GM23248 (cell line): ENCODE measurements at regions not wholly inside any gene's neighbourhood (a gene's known extent, or its start where the extent isn't known, plus 50 kb on each side); places are given as distances from the start of the nearest gene placed in this dataset.
A peak's percentile ranks its signal among the peaks of the same experiment; 100 is the strongest.

Experiments used
- DNase-seq: peaks from one replicate; pipeline ENCODE4 v3.0.0-alpha.2; 2015
- H2AFZ ChIP-seq: fragments of 200-600 bp; sonication (generic); 2 replicates; pipeline ENCODE4 v1.6.1; 2016; ENCODE audit warnings: antibody characterized with exemption
- H3F3A ChIP-seq: fragments of 200-600 bp; sonication (generic); 2 replicates; pipeline ENCODE4 v1.6.1; 2016; ENCODE audit warnings: mild to moderate bottlenecking, antibody characterized with exemption, mixed run types; ENCODE audit not compliant: insufficient read depth
- H3K27ac ChIP-seq: fragments of 200-600 bp; sonication (generic); 2 replicates; pipeline ENCODE4 v1.5.1; 2016; ENCODE audit warnings: mild to moderate bottlenecking
- H3K27me3 ChIP-seq: fragments of 200-600 bp; sonication (generic); replicated peaks from 2 replicates; pipeline ENCODE4 v1.6.1; 2016; ENCODE audit warnings: mild to moderate bottlenecking; ENCODE audit not compliant: insufficient read depth
- H3K36me3 ChIP-seq: fragments of 200-600 bp; sonication (generic); 2 replicates; pipeline ENCODE4 v1.6.1; 2016; ENCODE audit warnings: low read depth, mild to moderate bottlenecking
- H3K4me1 ChIP-seq: fragments of 200-600 bp; sonication (generic); 2 replicates; pipeline ENCODE4 v1.6.1; 2016; ENCODE audit warnings: mild to moderate bottlenecking; ENCODE audit not compliant: insufficient read depth
- H3K4me2 ChIP-seq: fragments of 200-600 bp; sonication (generic); one replicate; pipeline ENCODE4 v1.6.1; 2016; ENCODE audit warnings: mild to moderate bottlenecking; ENCODE audit not compliant: unreplicated experiment
- H3K4me3 ChIP-seq: fragments of 200-600 bp; sonication (generic); 2 replicates; pipeline ENCODE4 v1.5.1; 2016; ENCODE audit warnings: mild to moderate bottlenecking
- H3K79me2 ChIP-seq: fragments of 200-600 bp; sonication (generic); 2 replicates; pipeline ENCODE4 v1.6.1; 2016; ENCODE audit warnings: mild to moderate bottlenecking; ENCODE audit not compliant: insufficient read depth
- H3K9ac ChIP-seq: fragments of 200-600 bp; sonication (generic); 2 replicates; pipeline ENCODE4 v1.6.1; 2016; ENCODE audit warnings: mild to moderate bottlenecking
- H3K9me2 ChIP-seq: fragments of 200-600 bp; sonication (generic); 2 replicates; pipeline ENCODE4 v1.6.1; 2016; ENCODE audit warnings: mixed run types, mild to moderate bottlenecking, moderate library complexity; ENCODE audit not compliant: insufficient read depth
- H3K9me3 ChIP-seq: fragments of 200-600 bp; sonication (generic); one replicate; pipeline ENCODE4 v1.6.1; 2017; ENCODE audit warnings: low read depth
- H4K20me1 ChIP-seq: fragments of 200-600 bp; sonication (generic); 2 replicates; pipeline ENCODE4 v1.6.0; 2016; ENCODE audit not compliant: insufficient read depth
- EZH2 ChIP-seq: fragments of 200-600 bp; sonication (generic); IDR thresholded peaks from 2 replicates; pipeline ENCODE4 v1.6.1; 2018; ENCODE audit warnings: antibody characterized with exemption, mild to moderate bottlenecking; ENCODE audit not compliant: insufficient read depth, poor library complexity, severe bottlenecking
- EZH2phosphoT487 ChIP-seq: fragments of 200-600 bp; sonication (generic); IDR thresholded peaks from 2 replicates; pipeline ENCODE4 v1.6.1; 2018; ENCODE audit warnings: antibody characterized with exemption, moderate library complexity, mild to moderate bottlenecking, low read depth; ENCODE audit not compliant: insufficient read depth
- WGBS, 2 experiments: methylation state at CpG; one replicate each; pipeline ENCODE4 v1.1.6; 2015 to 2017; ENCODE audit warnings: low lambda C conversion rate in 2 of 2, low coverage in 1 of 2; ENCODE audit errors: missing lambda C conversion rate in 2 of 2; 5-methylcytosine and 5-hydroxymethylcytosine counted together
- in situ Hi-C: fragments of 300-500 bp; cut with MboI; formaldehyde crosslinking; loops from 2 replicates; pipeline ENCODE4 v1.15.0; 2020

DNA sequence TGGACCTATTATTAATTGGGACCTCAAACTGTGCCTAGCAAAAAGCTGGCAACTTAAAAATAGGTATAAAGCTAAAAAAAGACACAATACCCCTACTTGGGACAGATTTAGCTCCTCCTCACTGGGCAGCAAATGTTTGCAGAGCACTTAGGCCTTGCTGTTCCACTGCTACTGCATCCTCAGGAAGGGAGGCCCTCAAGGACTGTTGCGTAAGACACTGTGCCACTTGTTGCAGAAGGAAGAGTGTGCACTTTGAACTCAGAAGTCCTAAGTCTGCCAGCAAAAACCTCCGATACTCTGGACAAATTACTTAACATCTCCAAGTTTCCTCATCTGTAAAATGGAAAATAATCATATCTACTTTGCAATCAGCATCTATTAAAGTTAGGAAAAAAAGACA, 322.9 kb downstream of the BARHL2 start:
- no peak overlapping the region for H3K27ac ChIP-seq
- H3K9me3 ChIP-seq = no peaks in the 10 kb centered on the region
- H3K27me3 ChIP-seq = no peaks in the 10 kb centered on the region
- no peaks in the 10 kb centered on the region for H3K9me2 ChIP-seq
- 40 to 43% methylated on average over 2 of the region's 2 CpGs for WGBS, 2 experiments
- no peaks in the 10 kb centered on the region for H4K20me1 ChIP-seq
- TF ChIP-seq EZH2 (no peak), EZH2phosphoT487 (no peak)
- H3K9ac ChIP-seq = no peak overlapping the region
- in situ Hi-C loops = no loop called here
- H3K36me3 ChIP-seq = no peaks in the 10 kb centered on the region
- no peaks in the 10 kb centered on the region for H3K4me1 ChIP-seq
- H2AFZ ChIP-seq = no peak overlapping the region
- H3K4me2 ChIP-seq = no peak overlapping the region
- H3K79me2 ChIP-seq = no peaks in the 10 kb centered on the region
- H3K4me3 ChIP-seq = no peak overlapping the region
- H3F3A ChIP-seq = no peaks in the 10 kb centered on the region
- no peak for DNase-seq

DNA sequence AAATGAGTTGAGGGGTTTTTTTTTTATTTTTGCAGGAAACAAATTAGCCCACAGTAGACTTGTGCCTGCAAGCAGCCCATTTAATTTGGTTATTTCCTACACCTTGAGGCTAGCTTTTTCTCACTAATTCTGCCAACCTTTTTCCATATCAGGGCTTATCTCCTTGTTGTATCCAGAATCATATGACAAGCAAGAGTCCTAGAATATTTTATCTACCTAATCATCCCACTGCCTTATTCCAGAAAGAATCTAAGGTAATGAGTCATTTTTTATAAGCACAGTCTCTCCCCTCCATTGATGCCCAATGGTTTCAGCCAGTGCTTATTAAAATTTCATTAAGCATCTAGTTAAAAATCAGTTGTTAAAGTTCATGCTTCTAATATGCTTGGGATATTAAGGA, 324.1 kb downstream of the BARHL2 start:
- Histone ChIP-seq H3K9me3 (no peaks in the 10 kb centered on the region), H3K4me2 (no peak overlapping the region), H3K36me3 (no peaks in the 10 kb centered on the region), H3K4me1 (no peaks in the 10 kb centered on the region), H3K27me3 (no peaks in the 10 kb centered on the region), H3K79me2 (no peaks in the 10 kb centered on the region), H3K27ac (no peak overlapping the region), H3K9me2 (no peaks in the 10 kb centered on the region), H2AFZ (no peak overlapping the region), H3K9ac (no peak overlapping the region), H4K20me1 (no peaks in the 10 kb centered on the region), H3K4me3 (no peak overlapping the region), H3F3A (no peaks in the 10 kb centered on the region)
- TF ChIP-seq EZH2phosphoT487 (no peak), EZH2 (no peak)
- no peak for DNase-seq
- in situ Hi-C loops = no loop called here

DNA sequence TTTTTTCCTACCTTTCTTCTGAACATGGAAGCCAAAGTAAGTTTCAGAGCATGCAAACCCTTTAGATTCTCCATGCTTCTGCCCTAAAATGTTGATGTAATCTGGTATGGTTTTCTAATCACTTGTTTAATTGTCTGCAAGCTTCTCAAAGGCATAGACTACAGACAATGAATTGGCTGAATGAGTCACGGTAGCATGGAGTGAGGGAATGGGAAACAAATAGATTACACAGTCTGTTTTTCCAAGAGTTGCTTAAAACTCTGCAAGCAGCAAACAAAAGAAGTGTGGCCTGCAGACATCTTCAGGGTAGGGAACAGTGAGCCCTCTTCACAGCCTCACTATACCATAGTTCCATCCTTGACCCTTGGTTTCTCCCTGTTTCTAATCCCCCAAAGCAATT, 326.0 kb downstream of the BARHL2 start:
- Histone ChIP-seq H3K4me2 (no peak overlapping the region), H3K27ac (no peak overlapping the region)
- no peak for DNase-seq

DNA sequence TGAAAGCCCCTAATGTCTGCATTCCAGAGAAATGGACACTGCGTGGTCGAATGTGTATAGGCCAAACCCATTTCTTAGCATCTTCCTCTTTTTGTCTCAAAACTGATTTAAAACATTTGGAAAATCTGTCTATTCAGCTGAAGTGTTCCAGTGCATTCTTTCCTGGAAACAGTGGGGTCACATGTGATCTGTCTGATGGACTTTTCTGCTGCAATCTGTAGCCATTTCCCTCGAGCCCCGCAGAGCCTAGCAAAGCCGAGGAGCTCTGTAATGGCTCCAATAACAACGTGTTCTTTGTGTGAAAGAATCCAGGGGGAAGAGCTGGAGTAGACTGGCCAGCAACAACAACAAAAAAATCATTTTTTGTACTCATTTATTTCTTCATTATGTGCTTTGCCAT, 329.3 kb downstream of the BARHL2 start:
- 10 to 12% methylated on average over 6 of the region's 6 CpGs for WGBS, 2 experiments
- H3F3A ChIP-seq = no peaks in the 10 kb centered on the region
- no peaks in the 10 kb centered on the region for H3K79me2 ChIP-seq
- H3K27ac ChIP-seq = no peak overlapping the region
- no peaks in the 10 kb centered on the region for H4K20me1 ChIP-seq
- H3K9ac ChIP-seq = no peak overlapping the region
- peak; percentile 3 for DNase-seq
- 0 out of 2 replicates have a peak overlapping the region, but pooled peaks have one; percentile 11 for H2AFZ ChIP-seq
- 0 out of 2 replicates have a peak, but pooled peaks cover under 1% of the 10 kb centered on the region for H3K27me3 ChIP-seq
- H3K4me1 ChIP-seq = no peaks in the 10 kb centered on the region
- no peak overlapping the region for H3K4me3 ChIP-seq
- no peaks in the 10 kb centered on the region for H3K36me3 ChIP-seq
- no peak overlapping the region for H3K4me2 ChIP-seq
- no peaks in the 10 kb centered on the region for H3K9me3 ChIP-seq
- TF ChIP-seq EZH2phosphoT487 (no peak), EZH2 (no peak)
- H3K9me2 ChIP-seq = no peaks in the 10 kb centered on the region
- in situ Hi-C loops = no loop called here

More for the DNA sequence above, 326.0 kb downstream of the BARHL2 start:
- Histone ChIP-seq H3K9me3 (no peaks in the 10 kb centered on the region), H3K27me3 (no peaks in the 10 kb centered on the region), H4K20me1 (no peaks in the 10 kb centered on the region), H3K4me3 (no peak overlapping the region), H3K36me3 (no peaks in the 10 kb centered on the region), H3K9me2 (no peaks in the 10 kb centered on the region), H2AFZ (no peak overlapping the region), H3F3A (no peaks in the 10 kb centered on the region), H3K4me1 (no peaks in the 10 kb centered on the region), H3K9ac (no peak overlapping the region), H3K79me2 (no peaks in the 10 kb centered on the region)
- WGBS, 2 experiments = 37 to 50% methylated on average over 1 of the region's 1 CpG
- in situ Hi-C loops = no loop called here
- no peak for TF ChIP-seq EZH2phosphoT487
- no peak for TF ChIP-seq EZH2
